ENCODE measurements at regions not wholly inside any gene's neighbourhood (a gene's known extent, or its start where the extent isn't known, plus 50 kb on each side); places are given as distances from the start of the nearest gene placed in this dataset.

- POLR2A ChIA-PET = no interaction called here
- peaks cover 3% of the 10 kb centered on the region; the same call in 1 of the 2 replicates for H3K4me1 ChIP-seq (ENCODE audit: control insufficient read depth, insufficient read depth, low read length)
- no peaks in the 10 kb centered on the region for H3K36me3 ChIP-seq (ENCODE audit: control insufficient read depth in 2 of 2, insufficient read depth in 1 of 2, low read length in 2 of 2)
- no peaks in the 10 kb centered on the region for H3K9me3 ChIP-seq (ENCODE audit: control insufficient read depth, insufficient read depth, low read depth, low read length)
- TF ChIP-seq ZNF10 (tag by site-specific recombination; IDR thresholded peaks at IDR 0.05) (no peak), KLF7 (tag by site-specific recombination; IDR thresholded peaks at IDR 0.05; ENCODE audit: borderline replicate concordance) (no peak), BCL11B (tag by site-specific recombination; IDR thresholded peaks at IDR 0.05; ENCODE audit: low read depth) (no peak), ZNF184 (tag by site-specific recombination; IDR thresholded peaks at IDR 0.05) (no peak), ZNF157 (tag by site-specific recombination; IDR thresholded peaks at IDR 0.05) (no peak), ZFP41 (tag by site-specific recombination; IDR thresholded peaks at IDR 0.05; ENCODE audit: borderline replicate concordance) (no peak), ZNF544 (tag by site-specific recombination; IDR thresholded peaks at IDR 0.05) (no peak), ZNF121 (tag by site-specific recombination; IDR thresholded peaks at IDR 0.05) (no peak), ZNF549 (tag by site-specific recombination; IDR thresholded peaks at IDR 0.05) (no peak), KLF10 (tag by site-specific recombination; IDR thresholded peaks at IDR 0.05) (no peak), ZNF707 (tag by site-specific recombination; IDR thresholded peaks at IDR 0.05) (no peak), ZSCAN16 (tag by site-specific recombination; IDR thresholded peaks at IDR 0.05) (no peak), ZNF354C (tag by site-specific recombination; IDR thresholded peaks at IDR 0.05; ENCODE audit: borderline replicate concordance, low read depth) (no peak), TSHZ1 (tag by site-specific recombination; IDR thresholded peaks at IDR 0.05; ENCODE audit: borderline replicate concordance) (no peak), ZEB2 (tag by site-specific recombination; IDR thresholded peaks at IDR 0.05) (no peak), ZSCAN5A (tag by site-specific recombination; IDR thresholded peaks at IDR 0.05) (no peak)
- H3K4me3 ChIP-seq (ENCODE audit: low read depth, low read length) = no peak overlapping the region
- CTCF ChIA-PET = interaction anchor here (0.7 kb wide), 1 partner anchor 1440 kb away, joined by 5 read pairs; no protein-coding TSS in a partner anchor
- no peak overlapping the region for H3K27ac ChIP-seq (ENCODE audit: extremely low read depth, low read depth, low read length)
These were observed 1763.7 kb downstream of the EFNA5 start for GRCh38 chr5:105907016-105907415.

DNA sequence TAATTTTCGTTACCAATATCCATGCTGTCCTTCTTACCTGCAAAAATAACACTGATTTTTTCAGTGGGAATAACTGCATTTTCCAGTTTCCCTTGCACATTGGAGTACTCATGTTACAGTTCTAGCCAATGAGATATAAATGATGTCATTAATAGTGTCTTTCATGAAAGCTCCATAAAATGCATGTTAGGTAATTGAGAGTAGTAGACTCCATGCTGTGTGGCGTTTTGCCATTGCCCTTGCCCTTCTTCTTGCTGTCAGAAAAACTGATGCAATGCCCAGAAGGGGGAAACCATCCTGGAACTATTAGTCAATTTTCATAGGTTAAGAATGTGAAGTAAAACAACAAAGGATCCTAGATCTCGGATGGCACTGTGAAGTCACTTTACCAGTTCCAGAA is 1765.3 kb downstream of the EFNA5 start:
- H3K36me3 ChIP-seq (ENCODE audit: control insufficient read depth in 2 of 2, insufficient read depth in 1 of 2, low read length in 2 of 2) = no peaks in the 10 kb centered on the region
- ChIA-PET POLR2A (no interaction called here), CTCF (no interaction called here)
- TF ChIP-seq ATF2 (tag by site-specific recombination; IDR thresholded peaks at IDR 0.05; ENCODE audit: low read depth) (peak; percentile 91), ZNF404 (tag by site-specific recombination; IDR thresholded peaks at IDR 0.05) (no peak), ZNF560 (tag by site-specific recombination; IDR thresholded peaks at IDR 0.05; ENCODE audit: borderline replicate concordance) (no peak), ZNF16 (tag by site-specific recombination; IDR thresholded peaks at IDR 0.05; ENCODE audit: low read depth) (no peak), ZNF580 (tag by site-specific recombination; IDR thresholded peaks at IDR 0.05) (0 out of 2 replicates have a peak, but pooled peaks have one; percentile 31), ZNF350 (tag by site-specific recombination; IDR thresholded peaks at IDR 0.05) (0 out of 2 replicates have a peak, but pooled peaks have one; percentile 2), ZNF175 (tag by site-specific recombination; IDR thresholded peaks at IDR 0.05) (no peak), ZNF776 (tag by site-specific recombination; IDR thresholded peaks at IDR 0.05; ENCODE audit: borderline replicate concordance) (no peak), ZFP69B (tag by site-specific recombination; IDR thresholded peaks at IDR 0.05) (no peak), ZBTB21 (tag by site-specific recombination; IDR thresholded peaks at IDR 0.05) (peak; percentile 65)
- TF ChIP-seq, protein P1, sequence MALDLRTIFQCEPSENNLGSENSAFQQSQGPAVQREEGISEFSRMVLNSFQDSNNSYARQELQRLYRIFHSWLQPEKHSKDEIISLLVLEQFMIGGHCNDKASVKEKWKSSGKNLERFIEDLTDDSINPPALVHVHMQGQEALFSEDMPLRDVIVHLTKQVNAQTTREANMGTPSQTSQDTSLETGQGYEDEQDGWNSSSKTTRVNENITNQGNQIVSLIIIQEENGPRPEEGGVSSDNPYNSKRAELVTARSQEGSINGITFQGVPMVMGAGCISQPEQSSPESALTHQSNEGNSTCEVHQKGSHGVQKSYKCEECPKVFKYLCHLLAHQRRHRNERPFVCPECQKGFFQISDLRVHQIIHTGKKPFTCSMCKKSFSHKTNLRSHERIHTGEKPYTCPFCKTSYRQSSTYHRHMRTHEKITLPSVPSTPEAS (tag by site-specific recombination; IDR thresholded peaks at IDR 0.05) = no peak

More for the DNA sequence above, 1765.3 kb downstream of the EFNA5 start:
- Histone ChIP-seq H3K4me1 (ENCODE audit: control insufficient read depth, insufficient read depth, low read length) (peaks cover 3% of the 10 kb centered on the region; the same call in 1 of the 2 replicates), H3K9me3 (ENCODE audit: control insufficient read depth, insufficient read depth, low read depth, low read length) (no peaks in the 10 kb centered on the region), H3K4me3 (ENCODE audit: low read depth, low read length) (no peak overlapping the region), H3K27ac (ENCODE audit: extremely low read depth, low read depth, low read length) (no peak overlapping the region)

Measured in HEK293 (cell line).